ENCODE measurements at regions not wholly inside any gene's neighbourhood (a gene's known extent, or its start where the extent isn't known, plus 50 kb on each side); places are given as distances from the start of the nearest gene placed in this dataset.

DNA sequence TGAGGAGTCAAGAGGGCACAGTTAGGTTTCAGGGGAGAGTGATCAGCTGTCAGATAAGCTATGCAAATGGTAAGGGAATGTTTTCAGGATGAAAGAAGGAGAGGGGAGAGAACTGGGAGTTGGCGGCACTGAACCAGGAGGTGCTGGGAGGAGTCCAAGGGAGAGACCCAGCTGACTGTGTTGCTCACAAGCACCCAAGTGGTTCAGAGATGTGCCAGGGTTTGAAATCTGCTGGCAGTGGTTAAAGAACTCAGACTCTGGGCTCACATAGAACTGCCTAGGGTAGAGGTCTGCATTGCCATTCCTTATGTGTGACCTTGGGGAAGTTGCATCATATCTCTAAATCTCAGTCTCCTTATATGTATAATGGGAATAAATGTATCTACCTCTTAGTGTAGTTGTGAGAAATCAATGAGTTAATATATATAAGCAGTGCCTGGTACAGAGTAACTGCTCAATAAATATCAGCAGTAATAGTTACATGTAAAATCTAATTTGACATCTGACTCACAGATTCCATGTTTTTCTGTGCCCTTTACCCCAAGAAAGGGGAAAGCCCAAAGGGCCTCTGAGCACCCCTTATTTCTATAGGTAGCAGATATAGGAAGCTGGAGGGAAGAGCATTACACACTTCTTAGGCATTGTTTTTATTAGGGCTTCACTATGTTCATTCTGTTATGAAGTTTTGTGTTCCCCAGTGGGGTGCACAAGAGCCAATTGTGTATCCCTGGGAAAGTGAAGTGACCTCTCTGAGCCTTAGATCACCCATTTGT is 66.9 kb upstream of the SESN3 start:
- TF ChIP-seq GABPB1 (CRISPR knock-in tag; IDR thresholded peaks at IDR 0.05) (no peak), ESRRA (CRISPR knock-in tag; IDR thresholded peaks at IDR 0.05; ENCODE audit: borderline replicate concordance) (no peak)
- TF ChIP-seq, protein P1, sequence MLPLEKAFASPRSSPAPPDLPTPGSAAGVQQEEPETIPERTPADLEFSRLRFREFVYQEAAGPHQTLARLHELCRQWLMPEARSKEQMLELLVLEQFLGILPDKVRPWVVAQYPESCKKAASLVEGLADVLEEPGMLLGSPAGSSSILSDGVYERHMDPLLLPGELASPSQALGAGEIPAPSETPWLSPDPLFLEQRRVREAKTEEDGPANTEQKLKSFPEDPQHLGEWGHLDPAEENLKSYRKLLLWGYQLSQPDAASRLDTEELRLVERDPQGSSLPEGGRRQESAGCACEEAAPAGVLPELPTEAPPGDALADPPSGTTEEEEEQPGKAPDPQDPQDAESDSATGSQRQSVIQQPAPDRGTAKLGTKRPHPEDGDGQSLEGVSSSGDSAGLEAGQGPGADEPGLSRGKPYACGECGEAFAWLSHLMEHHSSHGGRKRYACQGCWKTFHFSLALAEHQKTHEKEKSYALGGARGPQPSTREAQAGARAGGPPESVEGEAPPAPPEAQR (CRISPR knock-in tag; IDR thresholded peaks at IDR 0.05), result no peak
- TF ChIP-seq, protein P2, sequence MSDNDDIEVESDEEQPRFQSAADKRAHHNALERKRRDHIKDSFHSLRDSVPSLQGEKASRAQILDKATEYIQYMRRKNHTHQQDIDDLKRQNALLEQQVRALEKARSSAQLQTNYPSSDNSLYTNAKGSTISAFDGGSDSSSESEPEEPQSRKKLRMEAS (CRISPR knock-in tag; IDR thresholded peaks at IDR 0.05), result no peak
- TF ChIP-seq, protein P3, sequence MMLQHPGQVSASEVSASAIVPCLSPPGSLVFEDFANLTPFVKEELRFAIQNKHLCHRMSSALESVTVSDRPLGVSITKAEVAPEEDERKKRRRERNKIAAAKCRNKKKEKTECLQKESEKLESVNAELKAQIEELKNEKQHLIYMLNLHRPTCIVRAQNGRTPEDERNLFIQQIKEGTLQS (CRISPR knock-in tag; conservative IDR thresholded peaks at IDR 0.05), result no peak
- TF ChIP-seq, protein P4, sequence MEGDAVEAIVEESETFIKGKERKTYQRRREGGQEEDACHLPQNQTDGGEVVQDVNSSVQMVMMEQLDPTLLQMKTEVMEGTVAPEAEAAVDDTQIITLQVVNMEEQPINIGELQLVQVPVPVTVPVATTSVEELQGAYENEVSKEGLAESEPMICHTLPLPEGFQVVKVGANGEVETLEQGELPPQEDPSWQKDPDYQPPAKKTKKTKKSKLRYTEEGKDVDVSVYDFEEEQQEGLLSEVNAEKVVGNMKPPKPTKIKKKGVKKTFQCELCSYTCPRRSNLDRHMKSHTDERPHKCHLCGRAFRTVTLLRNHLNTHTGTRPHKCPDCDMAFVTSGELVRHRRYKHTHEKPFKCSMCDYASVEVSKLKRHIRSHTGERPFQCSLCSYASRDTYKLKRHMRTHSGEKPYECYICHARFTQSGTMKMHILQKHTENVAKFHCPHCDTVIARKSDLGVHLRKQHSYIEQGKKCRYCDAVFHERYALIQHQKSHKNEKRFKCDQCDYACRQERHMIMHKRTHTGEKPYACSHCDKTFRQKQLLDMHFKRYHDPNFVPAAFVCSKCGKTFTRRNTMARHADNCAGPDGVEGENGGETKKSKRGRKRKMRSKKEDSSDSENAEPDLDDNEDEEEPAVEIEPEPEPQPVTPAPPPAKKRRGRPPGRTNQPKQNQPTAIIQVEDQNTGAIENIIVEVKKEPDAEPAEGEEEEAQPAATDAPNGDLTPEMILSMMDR (IDR thresholded peaks at IDR 0.05), result no peak

Data from WTC11 (cell line).